ENCODE measurements at regions not wholly inside any gene's neighbourhood (a gene's known extent, or its start where the extent isn't known, plus 50 kb on each side); places are given as distances from the start of the nearest gene placed in this dataset.

DNA sequence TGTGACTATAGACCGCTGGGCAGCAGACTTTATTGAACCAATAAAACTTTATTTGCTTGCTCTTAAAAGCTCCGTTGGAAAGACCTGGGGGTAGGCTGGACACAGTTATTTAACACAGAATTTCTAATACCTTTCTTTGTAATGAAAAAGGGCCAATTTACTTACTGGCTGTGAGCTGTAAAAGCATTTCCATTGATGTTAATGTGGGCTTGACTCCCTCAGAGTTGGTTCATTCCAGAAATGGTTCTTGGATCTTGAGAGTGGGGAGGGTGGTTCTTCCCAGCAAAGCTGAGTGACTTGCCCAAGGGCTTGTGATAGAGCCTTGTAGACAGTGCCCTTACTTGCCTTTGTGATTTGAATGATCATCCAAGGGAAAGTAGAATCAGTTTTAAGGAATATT is 100.6 kb downstream of the SOX4 start:
- H3K27ac ChIP-seq: no peak overlapping the region
- no peak for DNase-seq (ENCODE audit: low spot score)
- ChIA-PET CTCF (no interaction called here), POLR2A (ENCODE audit: low non-redundant PET) (no interaction called here)
- TF ChIP-seq, protein P1, sequence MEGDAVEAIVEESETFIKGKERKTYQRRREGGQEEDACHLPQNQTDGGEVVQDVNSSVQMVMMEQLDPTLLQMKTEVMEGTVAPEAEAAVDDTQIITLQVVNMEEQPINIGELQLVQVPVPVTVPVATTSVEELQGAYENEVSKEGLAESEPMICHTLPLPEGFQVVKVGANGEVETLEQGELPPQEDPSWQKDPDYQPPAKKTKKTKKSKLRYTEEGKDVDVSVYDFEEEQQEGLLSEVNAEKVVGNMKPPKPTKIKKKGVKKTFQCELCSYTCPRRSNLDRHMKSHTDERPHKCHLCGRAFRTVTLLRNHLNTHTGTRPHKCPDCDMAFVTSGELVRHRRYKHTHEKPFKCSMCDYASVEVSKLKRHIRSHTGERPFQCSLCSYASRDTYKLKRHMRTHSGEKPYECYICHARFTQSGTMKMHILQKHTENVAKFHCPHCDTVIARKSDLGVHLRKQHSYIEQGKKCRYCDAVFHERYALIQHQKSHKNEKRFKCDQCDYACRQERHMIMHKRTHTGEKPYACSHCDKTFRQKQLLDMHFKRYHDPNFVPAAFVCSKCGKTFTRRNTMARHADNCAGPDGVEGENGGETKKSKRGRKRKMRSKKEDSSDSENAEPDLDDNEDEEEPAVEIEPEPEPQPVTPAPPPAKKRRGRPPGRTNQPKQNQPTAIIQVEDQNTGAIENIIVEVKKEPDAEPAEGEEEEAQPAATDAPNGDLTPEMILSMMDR (conservative IDR thresholded peaks at IDR 0.05; ENCODE audit: low read depth): no peak

DNA sequence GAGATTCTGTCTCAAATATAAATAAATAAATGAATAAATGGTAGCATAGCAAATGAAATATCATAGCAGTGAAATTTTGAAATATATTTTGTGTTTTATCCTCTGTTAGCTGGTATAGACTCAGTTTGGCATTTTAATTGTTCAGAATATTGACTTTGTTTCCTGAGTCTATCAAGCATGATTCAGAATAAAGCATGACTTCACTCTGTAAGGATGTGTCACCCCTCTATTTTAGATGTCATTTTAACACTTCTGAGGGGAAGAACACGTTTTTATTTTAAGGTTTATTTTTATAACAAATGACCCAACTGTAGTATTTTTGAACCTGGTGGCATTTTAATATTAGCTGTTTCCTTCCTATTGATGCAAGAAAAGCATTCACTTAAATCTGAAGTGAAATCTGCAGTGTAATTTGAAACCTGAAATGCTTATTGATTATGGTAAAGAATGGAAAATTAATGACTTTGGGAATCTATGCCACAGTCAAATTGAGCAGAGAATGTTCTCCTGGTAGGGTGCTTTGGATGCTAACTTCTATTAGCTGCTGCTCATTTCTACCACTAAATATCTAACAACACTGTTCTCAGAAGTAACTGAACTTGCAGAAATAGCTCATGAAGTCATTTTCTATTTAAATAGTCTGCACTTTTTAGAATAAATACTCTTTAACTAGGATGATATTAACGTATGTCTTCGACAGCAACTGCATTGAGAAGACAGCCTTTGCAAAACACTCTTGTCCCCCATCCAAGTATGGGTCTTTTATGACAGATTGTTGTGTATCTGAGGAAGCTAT is 114.2 kb downstream of the SOX4 start:
- POLR2A ChIA-PET (ENCODE audit: low non-redundant PET): no interaction called here

DNA sequence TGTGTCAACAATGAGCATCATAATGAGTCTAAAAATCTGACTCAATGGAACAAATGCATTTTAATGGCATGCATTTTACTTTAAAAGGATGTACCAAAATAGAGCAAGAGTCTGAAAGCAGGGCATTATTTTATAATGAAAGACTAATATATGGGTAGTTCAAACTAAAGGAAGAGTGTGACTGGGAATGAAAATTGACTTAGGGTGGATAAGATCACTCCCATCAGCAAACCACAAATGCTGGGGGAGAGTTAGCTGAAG is 114.7 kb downstream of the SOX4 start:
- H3K27ac ChIP-seq: no peak overlapping the region
- ChIA-PET POLR2A (ENCODE audit: low non-redundant PET) (no interaction called here), CTCF (interaction anchor here (0.6 kb wide), 1 partner anchor 764 kb away, joined by 4 read pairs; no protein-coding TSS in a partner anchor)
- TF ChIP-seq, protein P1 (conservative IDR thresholded peaks at IDR 0.05; ENCODE audit: low read depth): no peak
- no peak for DNase-seq (ENCODE audit: low spot score)

More for the DNA sequence above, 114.2 kb downstream of the SOX4 start:
- H3K27ac ChIP-seq: no peak overlapping the region
- CTCF ChIA-PET: interaction anchor here (0.6 kb wide), 1 partner anchor 764 kb away, joined by 4 read pairs; no protein-coding TSS in a partner anchor
- TF ChIP-seq, protein P1 (conservative IDR thresholded peaks at IDR 0.05; ENCODE audit: low read depth): no peak
- DNase-seq (ENCODE audit: low spot score): no peak

DNA sequence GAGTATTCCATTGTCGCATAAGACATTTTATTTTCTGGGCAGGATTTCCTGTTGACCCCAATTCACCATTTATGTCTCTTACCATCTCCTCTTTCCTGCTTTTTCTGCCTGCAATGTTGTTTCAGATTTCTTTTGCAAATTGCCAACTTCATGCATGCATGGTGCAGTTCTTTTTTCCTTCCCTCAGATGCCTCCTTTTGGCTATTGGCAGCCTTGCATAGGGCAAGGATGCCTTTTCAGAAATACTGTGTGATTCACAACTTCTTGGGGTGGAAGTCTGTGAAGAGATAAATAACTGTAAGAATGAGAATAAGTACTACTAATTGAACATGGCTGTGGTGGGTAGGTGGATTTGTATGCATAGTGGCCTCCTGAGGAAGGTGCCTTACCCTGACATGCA is 116.7 kb downstream of the SOX4 start:
- DNase-seq (ENCODE audit: low spot score): no peak
- POLR2A ChIA-PET (ENCODE audit: low non-redundant PET): no interaction called here
- TF ChIP-seq, protein P1 (conservative IDR thresholded peaks at IDR 0.05; ENCODE audit: low read depth): no peak
- CTCF ChIA-PET: interaction anchor here (0.6 kb wide), 1 partner anchor 35 kb away, joined by 3 read pairs; no protein-coding TSS in a partner anchor
- H3K27ac ChIP-seq: no peak overlapping the region

DNA sequence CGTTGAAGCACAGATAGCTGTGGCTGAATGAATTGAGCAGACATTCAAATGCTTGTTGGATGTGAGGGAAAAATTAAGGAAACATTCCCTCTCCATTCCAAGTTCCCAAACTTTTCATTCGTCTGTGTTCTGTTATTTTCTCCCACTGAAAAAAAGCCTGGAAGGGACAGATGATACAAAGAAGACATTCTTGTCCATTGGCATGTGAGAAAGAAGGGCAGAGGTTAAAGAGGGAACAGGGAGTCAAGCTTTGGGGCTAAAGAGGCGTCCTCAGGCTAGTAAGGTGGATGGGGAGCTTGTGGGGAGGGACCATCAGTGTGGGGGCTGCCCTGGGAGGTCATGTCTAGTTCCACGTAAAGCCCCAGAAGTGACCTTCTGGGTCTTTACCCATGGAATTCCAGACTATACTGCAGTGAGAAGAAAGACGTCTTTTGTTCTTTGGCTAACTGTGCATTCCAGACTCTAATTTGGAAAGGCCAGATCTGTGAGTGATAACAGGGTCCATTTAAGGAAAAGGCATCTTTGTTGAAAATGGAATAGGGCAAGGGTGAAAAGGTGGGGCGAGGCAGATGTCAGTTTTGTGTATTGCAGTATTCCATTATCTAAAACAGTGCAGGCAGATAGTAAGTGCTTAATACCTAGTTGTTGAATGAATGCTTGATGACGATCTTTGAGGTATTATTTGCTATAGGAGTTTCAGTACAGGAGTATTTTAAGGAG is 117.5 kb downstream of the SOX4 start:
- CTCF ChIA-PET: no interaction called here
- DNase-seq (ENCODE audit: low spot score): no peak
- H3K27ac ChIP-seq: no peak overlapping the region
- TF ChIP-seq, protein P1 (conservative IDR thresholded peaks at IDR 0.05; ENCODE audit: low read depth): no peak
- POLR2A ChIA-PET (ENCODE audit: low non-redundant PET): no interaction called here

DNA sequence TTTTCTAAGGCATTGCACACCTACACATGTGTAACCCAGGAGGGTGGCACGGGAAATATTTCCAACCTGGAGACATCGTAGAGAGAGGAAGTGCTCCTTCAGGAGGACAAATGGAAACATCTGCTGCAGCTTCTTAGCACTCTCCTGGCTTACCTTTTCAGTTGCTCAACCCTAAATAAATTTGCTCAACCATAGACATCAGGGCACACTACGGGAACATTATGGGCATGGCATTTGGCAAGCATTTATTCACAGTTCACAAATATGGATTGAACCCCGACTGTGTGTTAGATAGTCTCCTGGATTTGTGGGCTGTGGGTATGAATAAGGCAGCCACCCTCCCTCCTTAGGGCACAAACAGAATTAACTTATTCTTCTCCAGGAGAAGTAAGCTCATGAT is 118.7 kb downstream of the SOX4 start:
- no peak overlapping the region for H3K27ac ChIP-seq
- TF ChIP-seq, protein P1 (conservative IDR thresholded peaks at IDR 0.05; ENCODE audit: low read depth): no peak
- CTCF ChIA-PET: interaction anchor here (0.7 kb wide), 1 partner anchor 8 kb away, joined by 5 read pairs; no protein-coding TSS in a partner anchor
- DNase-seq (ENCODE audit: low spot score): no peak
- POLR2A ChIA-PET (ENCODE audit: low non-redundant PET): no interaction called here

Data from RWPE1 (cell line).